GM19240 (cell line): ENCODE measurements at regions not wholly inside any gene's neighbourhood (a gene's known extent, or its start where the extent isn't known, plus 50 kb on each side); places are given as distances from the start of the nearest gene placed in this dataset.
"Not testable (repeated sequence)": the region's sequence is repeated elsewhere in the genome, so short reads cannot be mapped to it uniquely, and the experiment has no call there.

ENCODE experiments used
- DNase-seq: peaks from one replicate; pipeline ENCODE4 v3.0.0; 2011; ENCODE audit warnings: low spot score; ENCODE audit not compliant: insufficient read length

DNA sequence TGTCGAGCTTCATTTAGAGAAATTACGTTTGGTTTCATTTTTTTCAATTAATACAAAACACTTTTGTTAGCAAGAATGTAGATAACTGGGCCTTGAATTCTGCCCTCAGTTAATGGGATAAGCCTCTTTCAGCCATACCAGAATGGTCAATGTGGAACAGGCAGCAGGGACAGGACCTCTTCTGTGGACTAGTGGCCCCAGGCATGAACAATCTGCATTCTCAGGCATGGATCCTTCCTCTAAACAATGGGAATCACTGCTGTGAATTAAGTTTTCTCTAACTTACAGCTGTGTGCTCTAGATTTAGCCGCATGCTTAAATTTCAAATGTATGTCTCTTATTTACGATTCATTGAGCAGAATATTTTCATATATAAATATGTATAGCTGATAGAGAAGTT lies 237.7 kb upstream of the PRKCQ start:
- no peak for DNase-seq

DNA sequence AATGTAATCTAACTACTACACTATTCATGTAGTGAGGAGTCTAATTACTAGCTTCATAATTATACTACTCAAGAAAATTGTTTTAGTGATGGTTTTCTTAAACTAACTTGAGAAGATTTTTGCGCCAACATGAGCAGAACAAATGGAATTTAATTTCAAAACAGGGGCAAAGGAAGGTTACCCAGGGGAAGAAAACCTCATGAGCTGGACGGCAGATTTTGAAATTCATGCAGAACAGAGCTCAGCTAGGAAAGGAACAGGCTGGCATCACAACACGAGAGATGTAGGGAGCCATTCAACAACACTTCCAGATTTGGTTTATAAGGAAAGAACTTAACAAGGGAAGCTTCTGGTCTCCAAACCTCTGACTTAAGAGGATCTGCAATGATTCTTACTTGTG lies 235.3 kb upstream of the PRKCQ start:
- DNase-seq = no peak

DNA sequence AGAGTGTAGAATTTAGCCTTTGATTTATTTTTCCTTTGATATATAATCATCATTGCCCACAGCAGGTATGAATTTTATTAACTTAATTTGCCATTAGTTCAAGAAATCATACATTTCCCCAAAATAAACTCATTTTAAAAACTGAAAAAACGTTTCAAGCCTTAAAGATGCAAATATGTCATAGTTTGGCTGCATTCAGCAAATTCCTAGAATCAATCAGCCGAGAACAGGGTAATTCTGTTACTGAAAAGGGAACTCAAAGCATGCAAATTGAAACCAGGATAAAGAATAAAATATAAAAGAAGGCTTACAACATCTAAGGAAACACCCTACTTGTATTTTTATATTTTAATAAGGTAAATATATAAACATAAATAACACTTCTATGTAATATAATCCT lies 233.8 kb upstream of the PRKCQ start:
- DNase-seq = no peak

DNA sequence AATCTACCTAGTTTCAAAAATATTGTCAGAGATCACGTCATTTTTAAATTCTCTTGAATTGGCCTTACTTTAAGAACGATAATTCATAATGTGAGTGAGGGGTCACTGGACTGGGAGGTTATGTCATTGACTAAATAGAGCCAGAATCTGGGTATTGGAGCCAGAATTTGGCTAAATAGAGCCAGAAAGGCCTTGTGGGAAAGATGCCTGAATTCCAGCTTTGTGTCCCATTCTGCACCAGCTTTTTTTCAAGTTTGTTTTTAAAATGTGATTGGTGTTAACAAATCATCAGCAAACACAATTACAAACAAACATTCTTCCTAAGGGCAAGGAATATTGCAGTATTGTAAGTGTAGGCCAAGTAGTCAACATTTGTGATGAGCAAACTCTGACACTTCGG lies 233.2 kb upstream of the PRKCQ start:
- no peak for DNase-seq

DNA sequence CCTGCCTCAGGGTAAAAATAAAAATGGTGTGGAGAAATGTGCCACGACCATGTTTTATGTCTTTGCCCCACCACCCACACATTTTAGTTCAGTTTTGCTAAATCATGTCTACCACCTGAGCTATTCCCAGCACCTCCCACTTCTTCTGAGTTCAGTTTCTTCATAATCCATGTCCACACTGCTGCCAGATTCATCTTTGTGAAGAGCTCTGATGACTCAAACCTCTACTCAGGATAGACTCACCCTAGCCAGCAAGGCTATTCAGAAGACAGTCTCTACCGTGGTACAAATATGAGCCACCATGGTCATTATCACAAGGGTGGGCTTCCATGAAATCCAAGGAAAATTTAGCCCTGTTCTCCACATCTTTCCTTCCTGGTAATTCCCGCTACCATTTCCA lies 231.1 kb upstream of the PRKCQ start:
- no peak for DNase-seq

DNA sequence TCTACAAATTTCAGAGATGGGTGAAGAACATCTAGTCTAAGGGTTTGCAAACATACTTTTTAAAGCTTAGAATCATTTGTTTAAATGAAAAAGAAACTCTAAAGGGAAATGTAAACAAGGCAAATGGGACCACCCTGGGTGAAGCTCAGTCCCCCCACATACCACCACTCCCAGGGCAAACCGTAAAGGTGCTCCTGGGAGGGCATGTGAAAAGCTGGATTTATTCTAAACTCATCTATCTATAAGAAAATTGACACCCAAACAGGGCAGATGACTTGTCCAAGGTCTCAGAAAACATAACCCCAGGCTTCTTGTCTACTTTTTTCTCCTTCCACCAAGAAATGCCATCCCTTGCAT lies 223.3 kb upstream of the PRKCQ start:
- no peak for DNase-seq

DNA sequence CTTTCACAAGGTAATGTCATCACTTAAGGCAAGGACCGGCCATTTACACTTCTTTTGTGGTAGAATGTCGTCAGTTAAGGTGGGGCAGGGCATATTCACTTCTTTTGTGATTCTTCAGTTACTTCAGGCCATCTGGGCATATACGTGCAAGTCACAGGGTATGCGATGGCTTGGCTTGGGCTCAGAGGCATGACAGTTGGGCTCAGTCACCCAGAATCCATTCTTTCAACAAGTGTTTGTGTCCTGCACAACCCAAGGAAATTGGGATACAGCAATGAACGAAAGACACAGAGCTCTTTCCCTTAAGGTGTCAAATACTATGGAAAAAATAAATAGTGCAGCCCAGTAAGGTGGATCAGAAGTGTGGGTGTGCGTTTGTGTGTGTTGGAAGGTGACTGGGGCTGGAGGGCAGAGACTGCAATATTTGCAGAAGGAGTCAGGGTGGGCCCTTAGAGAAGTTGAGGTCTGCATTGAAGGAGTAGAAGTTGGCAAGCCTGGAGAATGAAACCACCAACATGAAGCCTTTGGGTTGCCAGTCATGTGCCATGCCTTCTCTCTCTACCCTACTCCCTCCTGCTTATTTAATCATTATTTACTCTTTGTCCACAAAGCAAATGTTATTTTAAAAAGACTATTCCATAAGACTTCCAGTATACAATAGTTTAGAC lies 222.8 kb upstream of the PRKCQ start:
- DNase-seq = no peak

DNA sequence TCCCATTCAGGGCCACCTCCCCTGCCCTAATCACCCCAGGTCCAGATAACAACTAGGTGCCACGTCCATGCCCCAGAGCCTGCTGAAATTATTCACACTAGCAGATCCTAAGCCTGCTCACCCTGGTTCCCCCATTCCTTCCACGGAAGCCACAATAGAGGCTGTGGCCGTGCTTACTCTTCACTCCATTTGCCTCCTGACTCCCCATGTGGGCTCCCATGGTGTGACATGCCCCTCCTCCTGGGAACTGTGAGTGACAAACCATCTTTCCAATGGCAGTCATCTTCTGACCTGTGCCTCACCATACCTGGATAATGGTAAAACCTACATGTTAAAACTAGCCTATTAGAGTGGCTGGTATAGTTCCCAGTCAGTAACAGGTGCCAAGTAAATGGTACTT lies 216.2 kb upstream of the PRKCQ start:
- no peak for DNase-seq

DNA sequence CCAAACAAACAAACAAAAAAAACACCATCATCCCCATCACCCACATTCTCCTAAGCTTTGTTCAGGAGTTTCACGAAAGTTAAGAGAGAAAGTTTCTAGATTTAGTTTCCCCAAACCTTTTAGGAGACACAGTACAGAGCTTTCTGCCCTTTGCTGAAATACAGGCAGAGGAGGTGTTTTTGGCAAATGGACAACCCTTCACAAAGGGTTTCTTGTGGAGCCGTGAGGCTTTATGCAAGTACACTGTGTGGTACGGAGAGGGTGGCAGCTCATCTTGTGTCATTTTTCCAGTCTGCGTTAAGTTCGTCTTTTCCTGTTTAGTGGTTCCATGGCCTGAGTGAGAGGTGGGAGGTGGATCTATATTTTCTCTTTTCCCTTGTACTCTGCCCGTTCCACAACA lies 215.5 kb upstream of the PRKCQ start:
- no peak for DNase-seq

DNA sequence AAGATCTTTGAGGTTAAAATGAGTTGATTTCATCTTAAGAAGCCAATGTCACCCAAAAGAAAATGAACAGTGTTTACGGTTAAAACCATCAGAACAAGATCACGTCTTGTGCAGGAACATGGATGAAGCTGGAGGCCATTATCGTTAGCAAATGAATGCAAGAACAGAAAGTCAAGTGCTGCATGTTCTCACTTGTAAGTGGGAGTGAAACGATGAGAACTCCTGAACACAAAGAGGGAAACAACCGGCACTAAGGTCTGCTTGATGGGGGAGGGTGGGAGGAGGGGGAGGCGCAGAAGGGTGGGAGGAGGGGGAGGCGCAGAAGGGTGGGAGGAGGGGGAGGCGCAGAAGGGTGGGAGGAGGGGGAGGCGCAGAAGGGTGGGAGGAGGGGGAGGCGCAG lies 214.8 kb upstream of the PRKCQ start:
- DNase-seq = not testable (repeated sequence)

DNA sequence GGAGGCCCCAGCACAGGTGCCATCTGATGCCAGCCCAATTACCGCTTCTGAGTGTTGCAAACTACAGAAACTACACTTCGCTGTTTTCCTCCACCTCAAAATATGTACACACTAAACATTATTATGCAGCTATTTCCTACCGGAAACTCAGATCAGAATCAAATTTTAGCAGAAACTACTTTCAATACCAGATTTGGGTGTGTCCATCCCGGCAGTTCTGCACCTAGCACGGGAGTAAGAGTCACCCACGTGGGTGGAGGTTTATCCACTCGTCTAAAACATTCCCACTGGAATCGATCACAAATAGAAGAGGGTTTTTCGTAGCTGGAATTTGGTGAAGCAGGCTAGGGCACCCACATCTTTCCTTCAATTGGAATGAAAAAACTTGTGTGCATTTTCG lies 214.4 kb upstream of the PRKCQ start:
- DNase-seq = no peak

DNA sequence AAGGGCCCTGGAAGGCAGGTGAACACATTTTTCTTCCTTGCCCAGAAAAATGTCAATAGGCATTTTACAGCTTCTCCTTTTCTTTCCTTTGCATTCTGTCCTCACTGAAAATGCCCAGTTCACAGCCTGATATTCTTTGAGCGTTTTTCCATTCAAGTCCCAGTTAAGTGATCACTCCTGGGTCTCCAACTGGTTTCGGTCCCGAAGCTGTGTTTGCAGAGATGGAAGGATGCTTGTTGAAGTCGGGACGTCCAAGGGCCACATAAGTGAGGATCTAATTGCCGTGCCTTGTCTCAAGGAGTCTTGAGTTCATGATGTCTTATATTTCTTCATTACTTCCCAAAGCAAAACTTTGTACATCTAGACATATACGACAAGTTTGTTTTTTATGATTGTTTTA lies 208.7 kb upstream of the PRKCQ start:
- DNase-seq = no peak

DNA sequence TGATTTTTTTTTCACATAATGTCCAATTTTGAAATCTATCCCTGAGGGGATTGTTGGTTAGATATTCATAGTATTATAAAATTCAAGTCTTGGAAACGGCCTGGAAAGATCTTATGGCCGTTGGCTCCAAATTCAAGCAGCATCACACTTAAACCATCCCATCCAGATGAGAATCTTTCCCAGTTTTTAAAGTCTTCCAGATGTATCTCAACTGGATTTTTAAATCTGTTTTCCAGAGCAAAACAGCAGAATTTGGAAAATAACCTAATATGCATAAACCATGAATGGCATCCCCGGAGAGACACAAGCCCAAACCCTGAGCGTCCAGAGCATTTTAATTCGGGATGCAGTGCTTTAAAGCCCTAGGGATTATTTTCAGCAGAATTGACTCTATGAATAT lies 208.2 kb upstream of the PRKCQ start:
- no peak for DNase-seq

DNA sequence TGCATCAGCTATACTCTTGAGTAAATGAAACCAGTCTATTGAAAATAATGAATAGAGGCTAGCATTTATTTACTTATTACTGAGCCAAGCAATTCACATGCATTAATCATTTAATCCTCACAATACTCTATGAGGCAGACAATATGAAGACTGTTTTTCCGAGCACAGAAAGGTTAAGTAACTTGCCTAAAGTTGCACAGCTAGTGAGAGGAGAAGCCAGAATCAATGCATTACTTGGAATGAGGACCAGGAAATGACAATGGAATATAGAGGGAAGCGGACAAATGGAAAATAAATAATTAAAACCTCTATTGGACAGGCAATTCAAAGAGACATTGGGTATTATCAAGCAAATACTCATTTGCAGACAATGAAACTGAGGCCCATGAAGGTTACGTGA lies 207.6 kb upstream of the PRKCQ start:
- no peak for DNase-seq

DNA sequence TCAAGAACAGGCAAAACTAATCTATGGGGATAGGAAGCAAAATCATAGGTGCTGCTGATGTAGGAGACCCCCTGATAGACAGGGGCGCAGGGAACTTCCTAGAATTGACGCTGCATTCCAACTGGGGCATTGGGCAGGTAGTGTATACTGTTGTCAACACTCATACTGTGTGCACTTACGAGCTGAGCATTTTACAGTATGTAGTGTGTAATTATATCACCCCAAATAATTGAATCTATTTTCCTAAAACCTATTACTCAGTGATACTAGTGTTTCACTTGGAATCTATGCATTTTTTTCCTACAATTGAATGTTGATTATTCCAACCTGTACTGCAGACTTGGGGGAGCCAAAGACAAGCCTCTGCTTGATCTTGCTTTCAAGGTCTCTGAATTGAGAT lies 207.0 kb upstream of the PRKCQ start:
- no peak for DNase-seq

DNA sequence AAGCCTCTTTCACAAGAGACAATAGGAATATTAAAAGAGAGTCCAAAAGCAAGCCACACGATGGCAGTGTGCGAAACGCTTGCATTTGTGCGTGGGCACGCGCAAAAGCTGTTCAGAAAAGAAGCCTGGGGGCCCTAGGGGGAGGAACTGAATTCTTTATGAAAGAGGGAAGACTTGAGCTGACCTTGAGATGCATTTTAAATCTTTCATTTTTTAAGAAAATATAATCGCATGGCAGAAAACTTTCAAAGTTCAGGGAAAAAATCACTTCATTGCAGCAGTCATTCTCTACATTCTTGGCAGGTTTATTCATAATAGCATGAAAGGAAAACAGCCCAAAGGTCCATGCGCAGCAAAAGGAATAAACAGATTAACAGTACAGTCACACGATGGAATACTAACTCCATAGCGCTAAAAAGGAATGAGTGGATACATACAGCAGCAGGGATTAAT lies 206.5 kb upstream of the PRKCQ start:
- no peak for DNase-seq

DNA sequence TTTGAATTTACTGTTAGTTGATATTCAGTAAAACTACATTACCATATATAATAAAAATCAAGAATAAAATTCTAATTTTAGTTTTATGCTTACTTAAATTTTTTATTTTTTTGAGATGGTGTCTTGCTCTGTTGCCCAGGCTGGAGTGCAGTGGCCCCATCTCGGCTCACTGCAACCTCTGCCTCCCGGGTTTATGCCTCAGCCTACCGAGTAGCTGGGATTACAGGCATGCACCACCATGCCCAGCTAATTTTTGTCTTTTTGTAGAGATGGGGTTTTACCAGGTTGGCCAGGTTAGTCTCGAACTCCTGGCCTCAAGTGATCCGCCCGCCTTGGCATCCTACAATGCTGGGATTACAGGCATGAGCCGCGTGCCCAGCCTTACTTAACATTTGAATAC lies 204.4 kb upstream of the PRKCQ start:
- not testable (repeated sequence) for DNase-seq

DNA sequence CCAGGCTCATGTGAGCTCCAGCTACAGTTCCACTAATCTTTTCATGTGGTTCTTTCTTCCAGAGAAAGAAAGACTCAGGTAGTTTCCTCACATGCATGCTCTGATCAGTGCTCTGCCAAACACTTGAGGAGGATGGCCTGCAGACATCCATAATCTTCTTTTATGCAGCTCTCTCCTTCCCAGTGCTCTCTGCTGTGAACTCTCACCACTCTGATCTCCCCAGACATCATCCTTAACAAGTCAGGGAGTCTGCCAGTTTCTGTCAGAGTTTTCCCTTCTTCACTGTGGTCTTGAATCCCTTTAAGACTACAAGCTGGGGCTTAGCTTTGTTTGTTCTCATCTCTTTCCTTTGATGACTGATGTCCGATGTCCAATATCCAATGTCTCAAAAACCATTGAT lies 203.4 kb upstream of the PRKCQ start:
- DNase-seq = no peak

DNA sequence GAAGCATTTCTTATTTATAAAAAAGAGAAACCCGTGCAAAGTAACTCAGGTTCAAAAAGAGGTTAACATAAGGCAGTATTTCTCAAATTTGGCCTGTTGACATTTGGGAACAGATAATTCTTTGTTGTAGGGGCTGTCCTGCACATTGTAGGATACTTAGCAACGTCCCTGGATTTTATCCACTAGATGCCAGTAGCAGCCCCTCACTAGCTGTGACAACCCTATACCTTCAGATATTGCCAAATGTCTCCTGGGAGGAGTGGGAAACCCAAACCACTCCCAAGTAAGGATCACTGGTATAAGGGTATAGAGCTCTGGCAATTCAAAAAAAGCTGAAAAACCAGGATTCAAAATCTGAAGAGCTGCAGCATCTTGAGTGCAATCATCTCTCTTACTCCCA lies 202.3 kb upstream of the PRKCQ start:
- DNase-seq = no peak

DNA sequence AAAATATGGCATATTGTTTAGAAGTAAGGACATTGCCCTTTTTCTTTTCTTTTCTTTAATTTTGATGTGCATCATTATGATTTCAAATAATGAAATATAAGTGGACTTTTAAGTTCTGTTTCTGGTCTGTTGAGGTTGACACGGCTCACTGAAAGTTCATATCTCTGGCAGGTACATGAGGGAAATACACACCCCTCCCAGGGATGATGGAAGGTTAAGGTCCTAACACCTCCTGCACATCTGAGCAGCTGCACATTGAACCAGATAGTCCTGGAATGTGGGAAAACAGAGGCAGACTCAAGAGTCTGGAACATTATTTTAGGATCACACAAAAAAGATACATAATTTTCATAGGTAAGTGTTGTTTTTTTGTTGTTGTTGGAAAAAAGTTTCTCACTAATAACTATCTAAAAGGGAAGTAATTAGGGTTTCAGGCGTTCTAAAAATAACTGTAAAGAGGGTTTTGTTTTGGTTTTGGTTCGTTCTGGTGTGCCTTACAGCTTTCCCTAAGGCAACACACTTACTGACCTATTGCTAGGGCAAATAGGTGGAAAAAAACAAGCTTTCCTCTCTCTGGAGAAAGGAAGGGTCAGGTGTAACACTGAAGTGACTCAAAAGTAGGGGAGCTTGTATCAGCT lies 201.2 kb upstream of the PRKCQ start:
- DNase-seq = no peak

DNA sequence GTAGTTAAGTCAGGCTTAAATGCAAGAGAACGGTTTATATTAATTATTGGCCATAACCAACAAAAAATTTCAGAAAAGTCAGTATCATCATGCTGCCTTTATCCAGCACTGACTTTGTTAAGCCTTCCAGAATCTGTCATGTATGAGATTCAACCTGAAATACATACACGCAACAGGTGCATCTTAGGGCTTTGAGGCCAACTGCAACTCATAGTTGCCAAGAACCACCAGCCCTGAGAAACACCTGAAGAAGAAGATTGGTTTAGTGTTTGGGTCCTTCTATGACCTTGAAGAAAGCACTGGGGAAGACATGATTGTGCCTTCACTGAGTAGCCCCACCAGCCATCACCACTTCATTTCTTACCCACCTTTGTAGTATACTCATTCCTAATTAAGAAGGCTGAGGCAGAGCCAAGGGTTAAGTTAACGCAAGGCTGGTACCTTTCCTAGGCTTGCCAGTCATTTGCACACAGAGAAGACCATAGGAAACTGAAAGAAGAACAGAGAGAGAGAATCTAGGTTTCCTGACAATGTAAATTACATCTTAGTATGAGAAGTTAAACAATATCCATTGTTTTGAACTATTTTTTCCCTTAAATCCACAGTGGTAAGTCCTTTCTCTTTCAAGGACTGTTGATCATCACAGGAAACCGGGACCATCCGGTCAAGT lies 200.1 kb upstream of the PRKCQ start:
- no peak for DNase-seq

DNA sequence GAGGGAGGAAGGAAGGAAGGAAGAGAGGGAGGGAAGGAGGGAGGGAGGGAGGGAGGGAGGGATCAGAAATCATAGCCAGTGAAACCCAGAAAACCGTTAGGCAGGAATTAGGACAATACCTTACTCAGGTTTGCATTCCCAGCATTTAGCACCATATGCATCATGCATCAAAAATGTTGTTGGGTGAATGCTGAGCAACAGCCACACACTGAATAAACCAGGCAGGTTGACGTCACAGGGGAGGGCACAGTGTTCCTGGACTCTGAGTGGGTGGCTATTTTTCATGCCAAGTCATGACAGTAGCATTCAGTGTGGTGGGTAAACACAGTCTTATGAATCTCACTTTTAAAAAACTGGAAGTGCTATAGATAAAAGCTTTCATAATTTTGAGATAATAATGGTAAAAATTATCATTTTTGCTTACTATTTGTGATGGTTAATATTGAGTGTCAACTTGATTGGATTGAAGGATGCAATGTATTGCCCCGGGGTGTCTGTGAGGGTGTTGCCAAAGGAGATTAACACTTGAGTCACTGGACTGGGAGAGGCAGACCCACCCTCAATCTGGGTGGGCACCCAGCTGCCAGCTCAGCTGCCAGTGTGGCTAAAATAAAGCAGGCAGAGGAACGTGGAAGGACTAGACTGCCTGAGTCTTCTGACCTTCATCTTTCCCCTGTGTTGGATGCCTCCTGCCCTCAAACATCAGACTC lies 199.1 kb upstream of the PRKCQ start:
- DNase-seq = no peak
